Upper lobe of right lung (tissue), 1 donor: ENCODE measurements at regions not wholly inside any gene's neighbourhood (a gene's known extent, or its start where the extent isn't known, plus 50 kb on each side); places are given as distances from the start of the nearest gene placed in this dataset.

Experiments used
- ATAC-seq: fragments of 200-7000 bp; cut with Tn5 transposase; one replicate; pipeline ENCODE4 v1.9.1; 2020; ENCODE audit warnings: mild to moderate bottlenecking, moderate library complexity
- DNase-seq: peaks from one replicate; pipeline ENCODE4 v3.0.0-alpha.2; 2020
- H3K27ac ChIP-seq: fragments of 200-600 bp; one replicate; pipeline ENCODE4 v1.8.0; 2022
- H3K27me3 ChIP-seq: fragments of 200-600 bp; one replicate; pipeline ENCODE4 v1.8.0; 2022; ENCODE audit warnings: mild to moderate bottlenecking
- H3K36me3 ChIP-seq: fragments of 200-600 bp; one replicate; pipeline ENCODE4 v1.8.0; 2022
- H3K4me1 ChIP-seq: fragments of 200-600 bp; one replicate; pipeline ENCODE4 v1.8.0; 2022
- H3K4me3 ChIP-seq: fragments of 200-600 bp; one replicate; pipeline ENCODE4 v1.8.0; 2022; ENCODE audit warnings: mild to moderate bottlenecking
- H3K9me3 ChIP-seq: fragments of 200-600 bp; one replicate; pipeline ENCODE4 v1.8.0; 2022
- CTCF ChIP-seq: fragments of 200-600 bp; IDR thresholded peaks from one replicate; pipeline ENCODE4 v1.8.0; 2022; ENCODE audit warnings: antibody characterized with exemption
- intact Hi-C: fragments of 100-400 bp; cut with DNase I; formaldehyde crosslinking; loops from one replicate; pipeline ENCODE4 v1.11.0; 2022
- donor health status: DM: no; HTN: yes; CAD: no; lungs with severe emphysema.

GRCh38 chr14:44271006-44271405 lies 236.1 kb downstream of the FSCB start:
- intact Hi-C loops = no loop called here
- Histone ChIP-seq H3K27ac (no peak overlapping the region), H3K36me3 (no peaks in the 10 kb centered on the region), H3K27me3 (no peaks in the 10 kb centered on the region), H3K9me3 (no peaks in the 10 kb centered on the region), H3K4me3 (no peak overlapping the region), H3K4me1 (no peaks in the 10 kb centered on the region)
- TF ChIP-seq CTCF = no peak
- no peak for ATAC-seq
- no peak for DNase-seq

- Histone ChIP-seq H3K27ac (no peak overlapping the region), H3K4me1 (no peaks in the 10 kb centered on the region), H3K27me3 (no peaks in the 10 kb centered on the region), H3K9me3 (no peaks in the 10 kb centered on the region), H3K36me3 (no peaks in the 10 kb centered on the region), H3K4me3 (no peak overlapping the region)
- intact Hi-C loops = no loop called here
- DNase-seq = no peak
- no peak for ATAC-seq
- TF ChIP-seq CTCF = no peak
Observed at GRCh38 chr14:44265246-44265645, 241.8 kb downstream of the FSCB start.

- ATAC-seq (no peak), DNase-seq (no peak)
- TF ChIP-seq CTCF = no peak
- intact Hi-C loops = no loop called here
- Histone ChIP-seq H3K4me3 (no peak overlapping the region), H3K36me3 (no peaks in the 10 kb centered on the region), H3K9me3 (no peaks in the 10 kb centered on the region), H3K27ac (no peak overlapping the region), H3K27me3 (no peaks in the 10 kb centered on the region), H3K4me1 (no peaks in the 10 kb centered on the region)
Observed at GRCh38 chr14:44215660-44216059, 291.4 kb downstream of the FSCB start.

- no peaks in the 10 kb centered on the region for H3K4me1 ChIP-seq
- no peaks in the 10 kb centered on the region for H3K27me3 ChIP-seq
- no peaks in the 10 kb centered on the region for H3K9me3 ChIP-seq
- H3K36me3 ChIP-seq = no peaks in the 10 kb centered on the region
- no peak for DNase-seq
- H3K27ac ChIP-seq = no peak overlapping the region
- intact Hi-C loops = no loop called here
- no peak overlapping the region for H3K4me3 ChIP-seq
- TF ChIP-seq CTCF = no peak
- no peak for ATAC-seq
Observed at GRCh38 chr14:44211718-44212117, 295.4 kb downstream of the FSCB start.

- no peak for ATAC-seq
Observed at GRCh38 chr14:44204061-44204835, 302.8 kb downstream of the FSCB start.

More at GRCh38 chr14:44204061-44204835, 302.8 kb downstream of the FSCB start:
- Histone ChIP-seq H3K27me3 (no peaks in the 10 kb centered on the region), H3K36me3 (no peaks in the 10 kb centered on the region), H3K9me3 (no peaks in the 10 kb centered on the region), H3K4me3 (no peak overlapping the region), H3K27ac (no peak overlapping the region), H3K4me1 (no peaks in the 10 kb centered on the region)
- DNase-seq = no peak
- intact Hi-C loops = no loop called here
- TF ChIP-seq CTCF = no peak
